GM23248 (cell line): ENCODE measurements at regions not wholly inside any gene's neighbourhood (a gene's known extent, or its start where the extent isn't known, plus 50 kb on each side); places are given as distances from the start of the nearest gene placed in this dataset.

Experiments used
- DNase-seq: peaks from one replicate; pipeline ENCODE4 v3.0.0-alpha.2; 2015
- H2AFZ ChIP-seq: fragments of 200-600 bp; sonication (generic); 2 replicates; pipeline ENCODE4 v1.6.1; 2016; ENCODE audit warnings: antibody characterized with exemption
- H3F3A ChIP-seq: fragments of 200-600 bp; sonication (generic); 2 replicates; pipeline ENCODE4 v1.6.1; 2016; ENCODE audit warnings: mild to moderate bottlenecking, antibody characterized with exemption, mixed run types; ENCODE audit not compliant: insufficient read depth
- H3K27ac ChIP-seq: fragments of 200-600 bp; sonication (generic); 2 replicates; pipeline ENCODE4 v1.5.1; 2016; ENCODE audit warnings: mild to moderate bottlenecking
- H3K27me3 ChIP-seq: fragments of 200-600 bp; sonication (generic); replicated peaks from 2 replicates; pipeline ENCODE4 v1.6.1; 2016; ENCODE audit warnings: mild to moderate bottlenecking; ENCODE audit not compliant: insufficient read depth
- H3K36me3 ChIP-seq: fragments of 200-600 bp; sonication (generic); 2 replicates; pipeline ENCODE4 v1.6.1; 2016; ENCODE audit warnings: low read depth, mild to moderate bottlenecking
- H3K4me1 ChIP-seq: fragments of 200-600 bp; sonication (generic); 2 replicates; pipeline ENCODE4 v1.6.1; 2016; ENCODE audit warnings: mild to moderate bottlenecking; ENCODE audit not compliant: insufficient read depth
- H3K4me2 ChIP-seq: fragments of 200-600 bp; sonication (generic); one replicate; pipeline ENCODE4 v1.6.1; 2016; ENCODE audit warnings: mild to moderate bottlenecking; ENCODE audit not compliant: unreplicated experiment
- H3K4me3 ChIP-seq: fragments of 200-600 bp; sonication (generic); 2 replicates; pipeline ENCODE4 v1.5.1; 2016; ENCODE audit warnings: mild to moderate bottlenecking
- H3K79me2 ChIP-seq: fragments of 200-600 bp; sonication (generic); 2 replicates; pipeline ENCODE4 v1.6.1; 2016; ENCODE audit warnings: mild to moderate bottlenecking; ENCODE audit not compliant: insufficient read depth
- H3K9ac ChIP-seq: fragments of 200-600 bp; sonication (generic); 2 replicates; pipeline ENCODE4 v1.6.1; 2016; ENCODE audit warnings: mild to moderate bottlenecking
- H3K9me2 ChIP-seq: fragments of 200-600 bp; sonication (generic); 2 replicates; pipeline ENCODE4 v1.6.1; 2016; ENCODE audit warnings: mixed run types, mild to moderate bottlenecking, moderate library complexity; ENCODE audit not compliant: insufficient read depth
- H3K9me3 ChIP-seq: fragments of 200-600 bp; sonication (generic); one replicate; pipeline ENCODE4 v1.6.1; 2017; ENCODE audit warnings: low read depth
- H4K20me1 ChIP-seq: fragments of 200-600 bp; sonication (generic); 2 replicates; pipeline ENCODE4 v1.6.0; 2016; ENCODE audit not compliant: insufficient read depth
- EZH2 ChIP-seq: fragments of 200-600 bp; sonication (generic); IDR thresholded peaks from 2 replicates; pipeline ENCODE4 v1.6.1; 2018; ENCODE audit warnings: antibody characterized with exemption, mild to moderate bottlenecking; ENCODE audit not compliant: insufficient read depth, poor library complexity, severe bottlenecking
- EZH2phosphoT487 ChIP-seq: fragments of 200-600 bp; sonication (generic); IDR thresholded peaks from 2 replicates; pipeline ENCODE4 v1.6.1; 2018; ENCODE audit warnings: antibody characterized with exemption, moderate library complexity, mild to moderate bottlenecking, low read depth; ENCODE audit not compliant: insufficient read depth
- WGBS, 2 experiments: methylation state at CpG; one replicate each; pipeline ENCODE4 v1.1.6; 2015 to 2017; ENCODE audit warnings: low lambda C conversion rate in 2 of 2, low coverage in 1 of 2; ENCODE audit errors: missing lambda C conversion rate in 2 of 2; 5-methylcytosine and 5-hydroxymethylcytosine counted together
- in situ Hi-C: fragments of 300-500 bp; cut with MboI; formaldehyde crosslinking; loops from 2 replicates; pipeline ENCODE4 v1.15.0; 2020

GRCh38 chr16:79980650-79981521, 380.3 kb upstream of the MAF start:
- no peak for DNase-seq
- Histone ChIP-seq H3K27ac (no peak overlapping the region), H3K4me1 (no peaks in the 10 kb centered on the region), H2AFZ (no peak overlapping the region), H3K9ac (no peak overlapping the region), H3K79me2 (no peaks in the 10 kb centered on the region), H3K9me3 (no peaks in the 10 kb centered on the region), H3F3A (no peaks in the 10 kb centered on the region), H3K9me2 (no peaks in the 10 kb centered on the region), H3K4me2 (no peak overlapping the region), H4K20me1 (no peaks in the 10 kb centered on the region), H3K36me3 (no peaks in the 10 kb centered on the region), H3K4me3 (no peak overlapping the region), H3K27me3 (no peaks in the 10 kb centered on the region)
- TF ChIP-seq EZH2: no peak
- WGBS, 2 experiments: 73 to 79% methylated on average over 11 of the region's 11 CpGs
- in situ Hi-C loops: no loop called here

GRCh38 chr16:79977940-79978836, 377.7 kb upstream of the MAF start:
- Histone ChIP-seq H3K4me1 (no peaks in the 10 kb centered on the region), H3K27ac (no peak overlapping the region), H3K4me3 (no peak overlapping the region), H3K9me3 (no peaks in the 10 kb centered on the region), H2AFZ (no peak overlapping the region), H3K79me2 (no peaks in the 10 kb centered on the region), H3K4me2 (no peak overlapping the region), H3K9me2 (no peaks in the 10 kb centered on the region), H3F3A (no peaks in the 10 kb centered on the region), H3K9ac (no peak overlapping the region), H3K27me3 (no peaks in the 10 kb centered on the region), H3K36me3 (no peaks in the 10 kb centered on the region), H4K20me1 (no peaks in the 10 kb centered on the region)
- no peak for TF ChIP-seq EZH2
- no peak for DNase-seq
- 57 to 58% methylated on average over 9 of the region's 9 CpGs for WGBS, 2 experiments
- in situ Hi-C loops: no loop called here

- Histone ChIP-seq H3K4me3 (no peak overlapping the region), H3F3A (no peaks in the 10 kb centered on the region), H3K9me2 (no peaks in the 10 kb centered on the region), H3K27me3 (no peaks in the 10 kb centered on the region), H3K79me2 (no peaks in the 10 kb centered on the region), H3K27ac (no peak overlapping the region), H2AFZ (no peak overlapping the region), H3K9ac (no peak overlapping the region), H3K4me1 (no peaks in the 10 kb centered on the region), H3K4me2 (no peak overlapping the region), H4K20me1 (no peaks in the 10 kb centered on the region), H3K36me3 (no peaks in the 10 kb centered on the region), H3K9me3 (no peaks in the 10 kb centered on the region)
- whole genome bisulfite sequencing, 2 experiments: 23 to 44% methylated on average over 2 of the region's 2 CpGs
- DNase-seq: no peak
- TF ChIP-seq EZH2phosphoT487: no peak
- no peak for TF ChIP-seq EZH2
- in situ Hi-C loops: no loop called here
Observed at GRCh38 chr16:79973320-79973719, 372.8 kb upstream of the MAF start.

- Histone ChIP-seq H3K4me3 (no peak overlapping the region), H3K27ac (no peak overlapping the region), H3K9me3 (no peaks in the 10 kb centered on the region), H3K9ac (no peak overlapping the region), H3K9me2 (no peaks in the 10 kb centered on the region), H3K4me1 (no peaks in the 10 kb centered on the region), H4K20me1 (no peaks in the 10 kb centered on the region), H3K79me2 (no peaks in the 10 kb centered on the region), H2AFZ (no peak overlapping the region), H3K27me3 (no peaks in the 10 kb centered on the region), H3K4me2 (no peak overlapping the region), H3K36me3 (no peaks in the 10 kb centered on the region), H3F3A (no peaks in the 10 kb centered on the region)
- in situ Hi-C loops: no loop called here
- WGBS, 2 experiments: 47 to 52% methylated on average over 4 of the region's 4 CpGs
- no peak for DNase-seq
- TF ChIP-seq EZH2phosphoT487: no peak
- TF ChIP-seq EZH2: no peak
Observed at GRCh38 chr16:79972053-79972704, 371.6 kb upstream of the MAF start.
